IMR-90 (cell line): ENCODE measurements at regions not wholly inside any gene's neighbourhood (a gene's known extent, or its start where the extent isn't known, plus 50 kb on each side); places are given as distances from the start of the nearest gene placed in this dataset.

Experiments used
- ATAC-seq: fragments of 200-7000 bp; cut with Tn5 transposase; 2 replicates; pipeline ENCODE4 v1.9.1; 2020; ENCODE audit warnings: low read depth, mild to moderate bottlenecking, moderate library complexity
- BruUV-seq: library from RNA; stranded (reverse); fragments of 400-500 nt; replicated peaks from 2 replicates; lab custom pipeline; 2021; lab: Mats Ljungman, UMichigan
- CTCF ChIA-PET: fragments of 300-600 bp; formaldehyde crosslinking; extraction: SDS; loops from one replicate; lab custom pipeline; 2021; ENCODE audit warnings: antibody characterized with exemption; lab: Yijun Ruan, JAX
- POLR2A ChIA-PET: fragments of 300-600 bp; sonication (Branson Sonifier 250); formaldehyde crosslinking; loops from one replicate; lab custom pipeline; 2022; ENCODE audit warnings: antibody characterized with exemption; ENCODE audit not compliant: unreplicated experiment; lab: Charles Lee
- DNase-seq: peaks from one replicate; pipeline ENCODE4 v3.0.0; 2013
- H2AFZ ChIP-seq: replicated peaks from 2 replicates; pipeline ENCODE3; 2013; ENCODE audit warnings: low read length, mild to moderate bottlenecking; ENCODE audit not compliant: poor library complexity
- H2AK5ac ChIP-seq: 2 replicates; pipeline ENCODE4 v1.6.1; 2013; ENCODE audit warnings: low read depth, low read length, inconsistent platforms
- H2AK9ac ChIP-seq: replicated peaks from 2 replicates; pipeline ENCODE3; 2013; ENCODE audit warnings: mild to moderate bottlenecking, low read depth, low read length, moderate library complexity; ENCODE audit not compliant: poor library complexity
- H2BK120ac ChIP-seq: 2 replicates; pipeline ENCODE4 v1.6.1; 2013; ENCODE audit warnings: low read depth, low read length, inconsistent platforms
- H2BK15ac ChIP-seq: 3 replicates; pipeline ENCODE4 v1.6.1; 2013; ENCODE audit warnings: low read depth, low read length, inconsistent platforms
- H2BK20ac ChIP-seq: 2 replicates; pipeline ENCODE4 v1.6.1; 2013; ENCODE audit warnings: low read depth, mild to moderate bottlenecking, inconsistent platforms, low read length, moderate library complexity
- H2BK5ac ChIP-seq: 2 replicates; pipeline ENCODE4 v1.6.1; 2013; ENCODE audit warnings: mild to moderate bottlenecking, low read depth, low read length, inconsistent platforms; ENCODE audit not compliant: poor library complexity, severe bottlenecking
- H3K14ac ChIP-seq: replicated peaks from 2 replicates; pipeline ENCODE4 v1.6.1; 2013; ENCODE audit warnings: low read depth, low read length, inconsistent platforms
- H3K18ac ChIP-seq: 2 replicates; pipeline ENCODE4 v1.6.1; 2013; ENCODE audit warnings: low read depth, low read length, control low read depth
- H3K23ac ChIP-seq: 2 replicates; pipeline ENCODE4 v1.6.1; 2013; ENCODE audit warnings: low read depth, low read length, inconsistent platforms
- H3K27ac ChIP-seq: 2 replicates; pipeline ENCODE4 v1.5.1; 2013; ENCODE audit warnings: mild to moderate bottlenecking, control low read depth, low read length; ENCODE audit not compliant: insufficient read depth
- H3K27me3 ChIP-seq: 2 replicates; pipeline ENCODE4 v1.6.1; 2013; ENCODE audit warnings: low read length; ENCODE audit not compliant: control insufficient read depth, insufficient read depth
- H3K36me3 ChIP-seq: 2 replicates; pipeline ENCODE4 v1.6.1; 2013; ENCODE audit warnings: low read length, mixed read lengths; ENCODE audit not compliant: control insufficient read depth, insufficient read depth
- H3K4ac ChIP-seq: 2 replicates; pipeline ENCODE4 v1.6.1; 2013; ENCODE audit warnings: low read depth, low read length, inconsistent platforms
- H3K4me1 ChIP-seq: 2 replicates; pipeline ENCODE4 v1.6.1; 2013; ENCODE audit warnings: low read length, mixed read lengths; ENCODE audit not compliant: control insufficient read depth, insufficient read depth
- H3K4me2 ChIP-seq: 2 replicates; pipeline ENCODE4 v1.6.1; 2013; ENCODE audit warnings: low read depth, mild to moderate bottlenecking, control low read depth, low read length, moderate library complexity
- H3K4me3 ChIP-seq: 2 replicates; pipeline ENCODE4 v1.5.1; 2013; ENCODE audit warnings: low read depth, mild to moderate bottlenecking, control low read depth, low read length, moderate library complexity; ENCODE audit not compliant: insufficient read depth
- H3K56ac ChIP-seq: 2 replicates; pipeline ENCODE4 v1.6.1; 2013; ENCODE audit warnings: low read length, inconsistent platforms; ENCODE audit not compliant: insufficient read depth; ENCODE audit errors: extremely low read depth
- H3K79me1 ChIP-seq, 2 experiments: 2 replicates each; pipeline ENCODE4 v1.6.1; 2013; ENCODE audit warnings: low read length in 2 of 2, inconsistent platforms in 1 of 2, low read depth in 1 of 2
- H3K9ac ChIP-seq: 2 replicates; pipeline ENCODE4 v1.6.1; 2013; ENCODE audit warnings: low read depth, low read length, control low read depth
- H3K9me1 ChIP-seq: 2 replicates; pipeline ENCODE4 v1.6.1; 2013; ENCODE audit warnings: low read length, inconsistent platforms; ENCODE audit not compliant: insufficient read depth
- H3K9me3 ChIP-seq: 2 replicates; pipeline ENCODE4 v1.6.1; 2013; ENCODE audit warnings: low read length; ENCODE audit not compliant: control insufficient read depth, insufficient read depth
- H4K20me1 ChIP-seq: 2 replicates; pipeline ENCODE4 v1.6.1; 2013; ENCODE audit warnings: low read length, inconsistent platforms; ENCODE audit not compliant: insufficient read depth
- H4K5ac ChIP-seq: 2 replicates; pipeline ENCODE4 v1.6.1; 2013; ENCODE audit warnings: mild to moderate bottlenecking, low read depth, low read length, control low read depth
- H4K8ac ChIP-seq, 2 experiments: 2 replicates each; pipeline ENCODE4 v1.6.1; 2013; ENCODE audit warnings: low read depth in 2 of 2, low read length in 2 of 2, control low read depth in 1 of 2, inconsistent platforms in 1 of 2
- H4K91ac ChIP-seq: 2 replicates; pipeline ENCODE4 v1.6.1; 2013; ENCODE audit warnings: low read depth, low read length, inconsistent platforms; ENCODE audit not compliant: insufficient read depth
- MAFK ChIP-seq: IDR thresholded peaks from 2 replicates; pipeline ENCODE4 v1.6.1; 2012; ENCODE audit warnings: low read depth, low read length, improper control_type of control experiment
- WGBS, 2 experiments: methylation state at CpG; one replicate each; pipeline versions ENCODE4 v1.1.5 to v1.1.7; 2013; ENCODE audit warnings: missing lambda C conversion rate in 2 of 2; ENCODE audit not compliant: insufficient read length in 1 of 2; ENCODE audit errors: extremely low coverage in 2 of 2; 5-methylcytosine and 5-hydroxymethylcytosine counted together
- dilution Hi-C: fragments of 300-500 bp; cut with HindIII; formaldehyde crosslinking; loops from one replicate; pipeline ENCODE4 v1.14.3; 2018; ENCODE audit warnings: low sequenced_read_pairs; ENCODE audit not compliant: unreplicated experiment
- in situ Hi-C: fragments of 300-500 bp; cut with MboI; formaldehyde crosslinking; loops from 3 replicates; pipeline ENCODE4 v1.14.3; 2019; ENCODE audit warnings: low sequenced_read_pairs, inconsistent platforms, mixed read lengths
- intact Hi-C: fragments of 100-400 bp; cut with micrococcal nuclease; formaldehyde crosslinking; loops from 2 replicates; pipeline ENCODE4 v1.10.0; 2022

- no peak overlapping the region for H2BK5ac ChIP-seq
- no peak overlapping the region for H3K23ac ChIP-seq
- H4K5ac ChIP-seq = no peak overlapping the region
- no peaks in the 10 kb centered on the region for H4K20me1 ChIP-seq
- no peak overlapping the region for H3K4me3 ChIP-seq
- H3K9ac ChIP-seq = no peak overlapping the region
- no peak for DNase-seq
- H4K8ac ChIP-seq = no peak overlapping the region
- intact Hi-C loops (no loop called here), in situ Hi-C loops (no loop called here), dilution Hi-C loops (no loop called here)
- no peak for TF ChIP-seq MAFK
- no peak overlapping the region for H3K18ac ChIP-seq
- no peak overlapping the region for H2AK9ac ChIP-seq
- no peak for ATAC-seq
- no peak overlapping the region for H3K14ac ChIP-seq
- no peak overlapping the region for H2BK120ac ChIP-seq
- H2BK15ac ChIP-seq = no peak overlapping the region
- no peaks in the 10 kb centered on the region for H3K36me3 ChIP-seq
- no peak overlapping the region for H3K27ac ChIP-seq
- H3K79me1 ChIP-seq = no peaks in the 10 kb centered on the region
- no peaks in the 10 kb centered on the region for H3K9me1 ChIP-seq
- ChIA-PET CTCF (interaction anchor here (0.6 kb wide), 1 partner anchor 19 kb away, joined by 3 read pairs; no protein-coding TSS in a partner anchor), POLR2A (no interaction called here)
- no peaks in the 10 kb centered on the region; the same call in 1 of the 2 replicates for H3K4me1 ChIP-seq
- no TSS peak for BruUV-seq
- no peak overlapping the region for H4K91ac ChIP-seq
- H3K56ac ChIP-seq = no peak overlapping the region
- no peak overlapping the region for H2BK20ac ChIP-seq
- H3K4me2 ChIP-seq = no peak overlapping the region
- H3K4ac ChIP-seq = no peak overlapping the region
- no peak overlapping the region for H2AK5ac ChIP-seq
- H2AFZ ChIP-seq = no peak overlapping the region
- WGBS, 2 experiments = 100% methylated on average over 1 of the region's 3 CpGs; no CpG with 5 or more reads in 1 of the 2 experiments
- H3K27me3 ChIP-seq = peaks cover 5% of the 10 kb centered on the region
- H3K9me3 ChIP-seq = no peaks in the 10 kb centered on the region; the same call in 1 of the 2 replicates
Measured at GRCh38 chr2:41920181-41920580, 127.6 kb upstream of the PKDCC start.
